ENCODE measurements at regions not wholly inside any gene's neighbourhood (a gene's known extent, or its start where the extent isn't known, plus 50 kb on each side); places are given as distances from the start of the nearest gene placed in this dataset.
"Not testable (repeated sequence)": the region's sequence is repeated elsewhere in the genome, so short reads cannot be mapped to it uniquely, and the experiment has no call there.

DNA sequence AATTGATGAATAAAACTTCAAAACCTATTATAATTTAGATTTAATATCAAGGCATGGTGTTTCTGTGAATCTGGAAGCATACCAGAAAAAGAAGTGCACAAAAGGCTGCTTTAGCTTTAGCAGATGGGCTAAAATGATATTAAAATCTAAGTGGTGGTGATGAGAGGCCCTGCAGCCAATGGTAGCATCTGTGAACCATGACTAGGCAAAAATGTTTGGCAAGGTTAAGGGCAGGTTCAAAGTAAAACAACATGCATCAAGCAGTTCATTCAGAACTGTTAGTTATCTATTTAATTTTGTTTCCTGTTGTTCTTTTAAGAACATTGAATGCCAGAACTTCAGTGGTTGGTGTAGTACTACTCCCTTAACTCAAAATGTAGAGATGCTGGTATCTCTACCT is 1736.9 kb upstream of the CELF4 start:
- no peak for DNase-seq

DNA sequence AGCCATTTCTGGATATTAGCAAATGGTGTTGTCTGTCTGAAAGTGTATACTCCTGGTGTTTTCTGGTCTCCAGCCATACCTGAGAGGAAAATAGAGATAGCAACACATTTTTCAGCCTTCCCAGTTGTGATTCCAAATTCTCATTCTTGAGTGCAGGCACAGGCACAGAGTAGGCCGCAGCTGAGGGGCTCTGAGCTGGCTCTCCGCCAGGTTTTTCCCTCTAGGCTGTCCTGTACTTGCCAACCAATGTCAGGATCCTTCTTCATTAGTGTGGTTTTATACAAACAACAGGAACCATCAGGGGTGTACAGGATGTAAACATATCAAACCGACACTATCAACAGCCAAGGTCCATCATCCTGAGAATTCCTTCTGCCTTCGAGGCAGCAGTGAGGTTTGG is 1733.6 kb upstream of the CELF4 start:
- DNase-seq, result no peak

DNA sequence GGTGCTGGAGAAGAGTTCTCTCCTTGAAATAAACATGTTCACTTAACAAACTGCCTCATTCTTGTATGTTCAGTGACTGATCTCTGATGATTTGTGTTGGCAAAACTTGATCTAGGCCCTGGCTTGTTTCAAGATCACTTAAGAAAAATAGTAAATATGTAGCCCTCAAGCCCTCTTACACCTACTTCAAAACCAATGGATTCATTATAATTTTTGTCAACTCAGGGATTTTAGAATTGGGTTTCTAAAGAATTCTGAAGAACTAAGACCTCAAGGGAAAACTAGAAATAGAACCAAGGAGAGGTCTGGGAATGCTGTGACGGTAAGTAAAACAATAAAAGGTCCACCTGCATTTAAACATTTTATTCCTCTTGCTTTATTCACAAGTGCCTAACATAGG is 1731.6 kb upstream of the CELF4 start:
- DNase-seq, result no peak

DNA sequence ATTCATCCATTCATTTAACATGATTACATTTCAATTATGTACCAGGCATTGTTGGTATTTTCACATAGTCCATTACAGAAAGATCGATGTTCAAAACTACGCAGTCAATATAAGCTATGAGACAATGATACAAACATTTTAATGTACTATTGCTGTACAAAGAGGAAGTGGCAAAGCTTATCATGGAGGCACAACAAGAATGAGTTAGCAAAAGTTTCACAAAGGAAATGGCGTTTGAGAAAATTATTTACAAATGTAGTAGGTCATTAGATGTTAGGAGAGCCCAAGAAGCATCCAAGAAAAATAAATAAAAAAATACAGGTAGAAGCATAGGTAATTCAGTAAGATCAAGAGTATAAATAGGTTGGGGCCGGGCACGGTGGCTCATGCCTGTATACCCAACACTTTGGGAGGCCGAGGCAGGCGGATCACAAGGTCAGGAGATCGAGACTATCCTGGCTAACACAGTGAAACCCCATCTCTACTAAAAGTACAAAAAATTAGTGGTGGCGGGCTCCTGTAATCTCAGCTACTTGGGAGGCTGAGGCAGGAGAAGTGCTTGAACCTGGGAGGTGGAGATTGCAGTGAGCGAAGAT is 1730.8 kb upstream of the CELF4 start:
- no peak for DNase-seq

DNA sequence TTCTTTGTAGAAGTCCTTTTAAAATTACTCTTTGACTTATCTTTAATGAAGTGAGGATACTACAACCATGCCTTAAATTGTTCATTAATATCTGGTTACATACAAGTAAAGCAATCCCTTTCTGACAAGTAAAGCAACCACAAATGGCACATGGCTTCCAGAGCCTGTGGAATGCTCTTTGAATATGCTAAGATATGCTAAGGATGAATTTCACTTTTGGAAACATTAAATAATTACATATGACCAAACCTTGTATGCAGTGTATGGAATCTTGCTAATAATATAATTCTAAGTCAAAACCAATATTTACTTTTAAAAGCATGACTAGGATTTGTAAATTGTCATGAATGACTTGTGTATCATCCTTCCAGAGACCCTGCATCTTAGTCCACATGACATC is 1711.2 kb upstream of the CELF4 start:
- DNase-seq, result no peak

DNA sequence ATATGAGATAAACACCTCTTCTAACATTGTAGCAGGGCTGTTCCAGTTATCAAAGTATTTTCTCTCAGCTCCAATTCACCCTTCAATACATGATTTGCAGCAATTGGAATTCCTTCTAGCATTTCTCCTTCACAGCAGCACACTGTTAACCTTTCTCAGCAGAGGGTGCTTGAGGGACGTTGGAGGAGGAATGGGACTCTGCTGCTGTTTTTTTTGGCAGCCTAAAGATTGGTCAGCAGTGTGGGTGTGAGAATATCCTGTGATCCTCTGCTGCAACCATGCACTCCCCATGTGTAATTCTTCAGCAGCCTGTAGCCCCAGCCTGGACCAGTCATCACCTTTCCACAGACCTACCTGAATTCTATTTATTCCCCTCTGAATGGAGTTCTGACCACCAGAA is 1708.9 kb upstream of the CELF4 start:
- no peak for DNase-seq

DNA sequence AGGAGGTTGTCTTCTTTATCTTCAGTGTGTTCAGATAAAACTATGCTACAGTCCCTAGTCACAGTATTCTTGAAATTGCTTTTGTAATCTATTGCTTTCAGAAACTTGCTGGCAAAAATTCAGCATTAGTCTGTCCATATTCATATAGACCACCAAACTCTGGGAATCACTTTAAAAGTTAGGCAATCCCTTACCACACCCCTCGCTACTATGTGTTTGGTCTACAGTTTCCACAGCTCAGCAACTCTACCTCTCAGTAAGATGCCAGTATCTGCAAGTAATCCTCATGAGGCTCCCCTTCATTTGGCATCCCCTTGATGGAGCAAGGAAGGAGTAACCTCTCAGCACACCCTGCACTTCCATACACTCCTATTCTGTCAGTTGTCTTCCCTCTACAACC is 1706.6 kb upstream of the CELF4 start:
- DNase-seq, result no peak

DNA sequence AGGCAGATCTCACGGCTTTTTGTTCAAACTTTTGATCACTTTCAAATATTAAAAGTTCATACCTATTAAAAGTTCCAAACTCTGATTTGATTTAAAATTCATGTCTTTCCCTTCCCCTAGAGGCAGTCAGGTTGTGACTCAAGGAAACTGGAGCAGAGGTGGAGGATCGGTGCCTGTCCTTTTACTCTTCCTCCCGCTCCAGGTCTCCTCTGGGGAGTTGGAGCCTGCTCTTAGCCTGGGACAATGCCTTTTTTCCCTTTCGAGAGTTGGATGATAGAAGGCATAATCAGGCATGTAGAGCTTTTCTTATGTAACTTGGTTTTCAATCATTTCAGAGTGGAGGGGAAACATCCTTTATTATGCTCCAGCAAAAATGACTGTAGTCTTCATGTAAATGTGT is 1706.1 kb upstream of the CELF4 start:
- DNase-seq, result no peak

DNA sequence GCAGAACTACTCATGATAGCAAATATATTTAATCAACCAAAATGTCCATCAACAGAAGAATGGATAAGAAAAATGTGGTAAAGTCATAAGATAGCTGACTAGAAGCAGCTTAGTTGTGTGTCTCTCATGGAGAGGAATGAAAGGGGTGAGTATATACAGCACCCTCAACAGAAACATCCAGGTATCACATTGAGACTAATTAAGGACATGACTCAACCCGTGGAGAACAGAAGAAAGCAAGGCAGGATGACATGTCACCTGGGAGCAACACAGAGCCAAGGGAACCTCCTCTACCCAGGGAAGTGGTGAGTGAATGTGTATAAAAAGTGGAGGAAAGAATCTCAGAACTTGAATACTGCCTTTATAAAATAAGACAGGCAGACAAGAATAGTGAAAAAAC is 1695.0 kb upstream of the CELF4 start:
- no peak for DNase-seq

DNA sequence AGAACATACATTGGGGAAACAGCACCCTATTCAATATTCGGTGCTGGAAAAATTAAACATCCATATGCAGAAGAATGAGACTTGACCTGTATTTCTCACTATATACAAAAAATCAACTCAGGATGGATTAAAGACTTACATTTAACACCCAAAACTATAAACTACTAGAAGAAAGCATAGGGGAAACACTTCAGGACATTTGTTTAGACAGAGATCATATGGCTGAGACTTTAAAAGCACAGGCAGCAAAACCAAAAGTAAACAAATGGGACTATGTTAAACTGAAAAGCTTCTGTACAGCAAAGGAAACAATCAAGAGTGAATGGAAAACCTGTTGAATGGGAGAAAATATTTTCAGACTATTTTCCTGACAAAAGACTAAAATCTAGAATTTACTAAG is 1694.1 kb upstream of the CELF4 start:
- DNase-seq, result no peak

DNA sequence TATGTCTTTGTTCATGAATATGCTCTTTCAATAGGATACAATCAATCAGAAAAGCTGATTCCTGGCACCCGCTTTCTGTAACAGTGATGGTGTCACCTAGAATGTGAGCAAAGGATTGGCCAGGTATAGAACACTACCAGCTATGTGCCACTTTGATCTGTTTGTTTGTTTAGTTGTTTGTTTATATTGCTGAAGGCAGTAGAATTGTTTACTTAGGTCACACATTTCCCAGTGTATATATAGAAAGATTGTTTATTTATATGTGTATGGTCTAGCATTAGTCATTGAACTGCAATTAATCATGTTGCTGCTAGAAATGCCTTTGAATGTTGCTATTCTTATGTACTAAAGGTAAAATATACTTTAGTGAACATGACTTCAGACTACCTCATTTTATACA is 1678.6 kb upstream of the CELF4 start:
- no peak for DNase-seq

DNA sequence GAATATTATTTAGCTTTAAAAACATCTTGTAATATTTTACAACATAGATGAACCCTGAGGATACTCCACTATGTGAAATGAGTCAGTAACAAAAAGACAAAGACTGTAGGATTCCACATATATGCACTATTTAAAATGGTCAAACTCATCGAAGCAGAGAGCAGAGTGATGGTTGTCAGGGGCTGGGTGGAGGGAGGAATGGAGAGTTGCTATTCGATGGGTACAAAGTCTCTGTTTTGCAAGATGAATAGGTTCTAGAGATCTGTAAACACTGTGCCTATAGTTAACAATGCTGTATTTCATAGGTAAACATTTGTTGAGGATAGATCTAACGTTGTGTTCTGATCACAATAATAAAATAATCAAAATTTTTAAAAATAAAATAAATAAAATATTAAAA is 1675.9 kb upstream of the CELF4 start:
- no peak for DNase-seq

DNA sequence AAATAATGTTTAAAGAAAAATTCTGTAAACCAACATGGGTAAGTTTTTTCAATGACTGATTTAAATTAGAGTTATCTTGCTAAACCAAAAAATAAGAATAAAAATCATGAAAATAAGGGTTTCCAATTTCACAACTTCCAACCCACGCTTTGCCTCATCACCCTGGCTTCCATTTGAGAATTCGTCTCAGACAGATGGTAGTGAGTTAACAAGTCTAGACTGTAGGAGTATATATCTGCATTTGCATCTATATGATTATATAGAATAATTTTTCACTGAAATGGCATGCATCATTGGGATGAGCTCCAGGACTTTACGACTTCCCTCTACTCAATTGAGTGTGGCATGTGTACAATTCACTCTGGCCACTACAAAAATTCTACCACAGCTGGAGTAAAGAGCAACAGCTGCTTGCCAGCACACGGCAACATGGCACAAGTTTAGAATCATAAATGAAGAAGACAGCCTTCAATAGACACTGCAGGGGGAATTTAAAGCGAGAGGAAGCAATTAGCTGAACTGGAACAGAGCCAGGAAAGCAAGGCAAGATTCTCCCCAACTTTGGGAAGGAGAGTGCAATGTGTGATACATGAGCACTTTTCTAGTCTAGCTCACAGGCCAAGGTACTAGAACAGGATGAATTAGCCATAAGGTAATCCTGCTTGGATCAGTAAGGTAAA is 1673.5 kb upstream of the CELF4 start:
- no peak for DNase-seq

DNA sequence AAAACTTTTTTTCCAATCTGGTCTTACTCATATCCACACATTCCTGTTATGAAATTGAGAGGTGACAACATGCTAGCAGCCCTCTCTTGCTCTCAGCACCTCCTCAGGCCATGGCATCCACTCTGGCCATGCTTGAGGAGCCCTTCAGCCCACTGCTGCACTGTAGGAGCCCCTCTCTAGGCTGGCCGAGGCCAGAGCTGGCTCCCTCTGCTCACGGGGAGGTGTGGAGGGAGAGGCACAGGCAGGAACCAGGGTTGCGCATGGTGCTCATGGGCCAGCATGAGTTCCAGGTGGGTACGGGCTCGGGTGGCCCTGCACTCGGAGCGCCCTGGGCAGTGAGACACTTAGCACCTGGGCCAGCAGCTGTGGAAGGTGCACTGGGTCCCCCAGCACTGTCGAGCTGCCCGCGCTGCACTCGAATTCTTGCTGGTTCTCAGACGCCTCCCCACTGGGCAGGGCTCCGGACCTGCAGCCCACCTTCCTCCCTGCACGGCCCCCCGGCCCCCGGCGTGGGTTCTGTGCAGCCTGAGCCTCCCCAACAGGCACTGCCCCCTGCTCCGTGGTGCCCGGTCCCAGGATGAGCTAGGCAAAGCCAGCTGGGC is 1669.6 kb upstream of the CELF4 start:
- no peak for DNase-seq

DNA sequence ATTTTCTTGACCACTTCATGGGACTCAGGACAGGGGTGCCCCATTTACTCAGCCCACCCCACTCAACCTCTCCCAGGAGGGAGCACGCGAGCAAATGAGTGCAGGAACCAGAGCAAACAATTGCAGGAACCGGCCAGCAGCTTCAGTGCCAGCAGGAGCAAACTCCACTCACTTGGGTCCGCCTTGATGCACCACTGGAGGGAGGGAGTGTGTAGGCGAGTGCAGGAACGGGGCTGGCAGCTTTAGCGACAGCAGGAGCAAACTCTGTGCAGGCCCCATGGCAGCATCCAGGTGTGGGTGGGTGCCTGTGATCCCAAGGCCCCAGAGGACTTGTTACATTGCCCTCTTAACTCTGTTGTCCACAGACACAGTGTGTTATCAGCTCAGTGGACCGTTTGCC is 1667.3 kb upstream of the CELF4 start:
- no peak for DNase-seq

DNA sequence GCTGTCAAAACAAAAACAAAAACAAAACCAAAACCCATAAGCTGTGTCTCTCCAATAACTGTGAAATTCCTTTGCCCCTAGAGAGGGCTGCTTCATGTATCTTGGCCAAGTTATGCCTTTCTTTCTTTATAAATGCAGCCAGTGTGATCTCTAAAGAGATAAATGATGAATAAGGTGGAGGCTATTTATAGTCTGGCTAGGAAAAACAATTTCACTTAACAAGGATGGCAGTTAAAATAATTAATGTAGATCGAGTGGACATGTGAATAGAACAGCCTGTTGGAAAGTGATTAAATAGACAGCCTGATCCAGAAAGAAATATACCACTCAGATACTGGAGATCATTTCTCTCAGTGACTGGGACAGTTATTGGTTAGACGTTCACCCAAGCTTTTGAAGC is 1666.9 kb upstream of the CELF4 start:
- DNase-seq, result no peak

DNA sequence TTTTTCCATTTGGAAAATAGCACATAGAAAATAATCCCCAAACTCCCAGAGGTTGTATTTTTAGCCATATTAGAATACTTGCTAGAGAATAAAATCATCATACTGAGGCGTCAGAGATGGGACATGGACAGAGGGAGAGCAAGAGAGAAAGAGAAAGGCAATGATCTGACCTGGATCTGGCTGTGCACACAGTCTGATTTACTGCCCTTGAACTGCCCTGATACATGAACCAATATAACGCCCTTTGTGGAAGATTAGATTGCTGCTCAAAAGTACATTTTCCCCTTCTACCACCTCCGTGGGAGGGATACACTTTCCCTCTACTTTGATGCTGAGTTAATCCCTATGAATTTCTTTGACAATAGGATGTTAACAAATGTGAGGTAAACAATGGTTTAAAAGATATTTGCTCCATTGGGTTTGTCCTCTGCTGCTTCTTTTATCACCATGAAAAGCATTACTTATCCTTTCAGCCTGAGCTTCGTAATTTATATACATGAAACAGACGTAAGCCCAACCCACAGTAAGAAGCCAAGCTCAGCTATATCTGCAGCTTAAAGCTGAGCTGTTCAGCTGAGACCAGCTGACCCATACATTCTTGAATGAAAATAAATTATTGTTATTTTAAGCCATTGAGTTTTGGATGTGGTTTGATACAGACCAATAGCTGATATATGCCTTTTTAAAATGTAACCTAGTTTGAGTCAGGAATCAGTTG is 1664.6 kb upstream of the CELF4 start:
- DNase-seq, result no peak

DNA sequence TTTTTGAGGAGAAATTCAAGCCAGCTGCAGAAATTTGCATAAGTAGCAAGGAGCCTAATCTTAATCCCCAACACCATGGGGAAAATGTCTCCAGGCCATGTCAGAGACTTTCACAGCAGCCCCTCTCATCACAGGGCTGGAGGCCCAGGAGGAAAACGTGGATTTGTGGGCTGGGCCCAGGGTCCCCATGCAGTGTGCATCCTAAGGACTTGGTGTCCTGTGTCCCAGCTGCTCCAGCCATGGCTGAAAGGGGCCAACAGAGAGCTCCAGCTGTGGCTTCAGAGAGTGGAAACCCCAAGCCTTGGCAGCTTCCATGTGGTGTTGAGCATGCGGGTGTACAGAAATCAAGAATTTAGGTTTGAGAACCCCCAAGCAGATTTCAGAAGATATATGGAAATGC is 1662.2 kb upstream of the CELF4 start:
- DNase-seq, result not testable (repeated sequence)

DNA sequence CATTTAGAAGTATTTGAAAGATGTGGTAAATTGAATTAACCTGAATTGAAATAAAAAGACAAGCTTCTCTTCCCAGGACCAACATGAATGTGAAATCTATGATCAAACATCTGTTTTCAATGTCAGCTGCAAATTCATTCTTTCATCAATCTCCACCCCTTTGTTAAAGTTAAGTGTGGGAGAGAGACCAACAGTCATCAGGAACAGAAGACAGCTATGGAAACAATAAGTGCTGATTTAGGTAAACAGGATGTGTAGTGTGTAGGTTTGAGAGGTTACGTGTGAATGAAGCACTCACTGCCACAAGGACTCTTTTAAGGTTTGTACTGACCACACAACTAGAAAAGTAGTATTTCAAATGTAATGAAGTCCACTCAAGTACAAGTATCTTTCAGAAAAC is 1659.8 kb upstream of the CELF4 start:
- no peak for DNase-seq

DNA sequence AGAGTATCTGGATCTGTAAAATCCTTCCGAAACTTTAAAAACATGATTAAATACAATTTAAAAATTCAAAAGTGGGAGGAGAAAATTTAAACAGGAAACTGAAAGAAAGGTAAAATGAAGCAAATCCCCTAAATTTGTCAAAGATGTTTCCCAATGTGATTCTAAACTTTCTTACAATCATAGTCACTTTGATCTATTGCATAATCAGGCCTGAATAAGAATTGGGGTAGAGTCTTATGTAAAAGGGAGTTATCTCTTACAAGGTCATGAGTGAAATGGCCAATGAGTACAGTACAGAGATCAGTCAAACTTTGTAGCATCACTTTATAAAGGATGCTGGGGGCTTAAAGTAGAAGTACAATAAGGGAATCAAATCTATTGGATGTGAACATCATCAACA is 1657.7 kb upstream of the CELF4 start:
- DNase-seq, result no peak

DNA sequence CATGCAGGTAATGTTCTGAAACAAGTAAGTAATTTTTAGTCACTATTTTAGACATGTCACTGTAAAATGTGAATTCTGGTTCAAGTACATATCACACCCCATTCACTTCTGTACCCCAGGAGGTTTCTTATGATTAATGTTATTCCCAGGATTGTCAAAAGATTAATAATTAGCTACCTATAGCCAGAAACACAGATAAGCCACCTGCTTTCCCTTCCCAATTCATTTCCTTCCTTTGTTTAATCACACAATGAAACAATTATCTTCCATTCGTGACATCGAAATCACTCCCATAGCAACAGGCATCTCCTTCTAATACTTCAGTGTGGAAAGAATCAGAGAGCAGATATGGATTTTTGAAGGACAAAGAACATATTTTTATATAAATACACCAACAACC is 1650.3 kb upstream of the CELF4 start:
- no peak for DNase-seq

DNA sequence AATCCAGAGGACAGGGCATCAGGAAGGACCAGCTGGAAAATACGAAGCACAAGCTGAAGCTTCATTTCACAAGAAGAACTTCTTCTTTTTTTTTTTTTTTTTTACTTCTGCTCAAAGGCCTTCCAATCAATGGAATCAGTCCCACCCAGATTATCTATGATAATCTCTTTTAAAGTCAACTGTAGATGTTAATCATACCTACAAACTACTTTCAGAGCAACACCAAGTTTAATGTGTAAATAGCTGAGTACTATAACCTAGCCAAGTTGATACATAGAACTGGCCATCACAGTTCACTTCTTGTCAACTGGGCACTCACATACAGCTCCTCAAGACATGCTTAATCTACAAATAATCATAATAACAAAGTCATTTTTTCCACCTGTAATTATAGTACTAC is 1645.9 kb upstream of the CELF4 start:
- DNase-seq, result no peak

DNA sequence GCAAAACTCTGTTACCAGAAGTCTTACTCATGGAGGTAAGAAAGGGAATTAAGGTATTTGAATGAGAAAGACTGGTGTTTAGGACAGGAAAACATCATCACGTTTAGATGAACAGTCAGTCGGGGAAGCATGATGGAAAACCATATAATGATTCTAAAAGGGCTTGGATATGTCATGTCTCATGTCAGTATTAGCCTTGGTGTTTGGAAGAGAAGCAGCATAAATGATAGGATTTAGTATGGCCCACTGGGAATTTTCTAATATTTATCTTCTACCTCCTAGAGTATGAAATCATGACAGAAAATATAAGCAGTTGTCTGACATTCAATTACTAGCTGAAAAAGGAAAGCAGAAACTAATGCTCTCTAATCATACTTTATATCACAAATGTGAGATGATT is 1643.6 kb upstream of the CELF4 start:
- DNase-seq, result no peak

DNA sequence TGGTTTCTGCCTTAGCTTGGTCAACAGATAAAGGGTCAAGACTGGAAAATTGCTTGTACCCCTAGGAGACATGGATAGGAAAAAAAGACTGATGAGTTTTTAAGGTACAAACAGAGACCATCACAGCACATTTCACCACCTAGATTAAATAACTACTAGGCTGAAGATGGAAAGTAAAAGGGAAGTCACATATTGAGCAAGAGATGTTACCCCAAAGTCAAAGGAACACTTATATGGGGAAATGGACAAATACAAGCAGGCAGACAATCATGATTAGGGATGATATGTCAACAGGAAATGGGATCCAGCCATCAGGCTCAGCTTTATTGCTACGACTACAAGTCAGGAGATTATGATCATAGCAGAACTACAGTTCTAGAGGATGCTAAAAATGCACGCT is 1643.1 kb upstream of the CELF4 start:
- DNase-seq, result no peak
